GM12892 (cell line): ENCODE measurements at regions not wholly inside any gene's neighbourhood (a gene's known extent, or its start where the extent isn't known, plus 50 kb on each side); places are given as distances from the start of the nearest gene placed in this dataset.

Experiments used
- DNase-seq: peaks from one replicate; pipeline ENCODE4 v3.0.0; 2011; ENCODE audit not compliant: insufficient read length
- FAIRE-seq: peaks from 2 replicates; lab custom pipeline; 2011; peaks lifted over from hg19 to GRCh38; lab: Jason Lieb, UNC
- POLR2A ChIP-seq: IDR thresholded peaks from 2 replicates; pipeline ENCODE4 v1.6.1; 2011; ENCODE audit warnings: low read depth, low read length, control low read depth
- POLR2AphosphoS5 ChIP-seq: IDR thresholded peaks from 2 replicates; pipeline ENCODE4 v1.6.1; 2011; ENCODE audit warnings: low read depth, low read length, control low read depth
- TAF1 ChIP-seq: IDR thresholded peaks from 2 replicates; pipeline ENCODE4 v1.6.1; 2011; ENCODE audit warnings: low read depth, mild to moderate bottlenecking, control low read depth, low read length, borderline replicate concordance

GRCh38 chr9:107721705-107722245, 232.2 kb upstream of the KLF4 start:
- TF ChIP-seq TAF1: no peak
- TF ChIP-seq POLR2AphosphoS5: no peak
- no peak for TF ChIP-seq POLR2A

DNA sequence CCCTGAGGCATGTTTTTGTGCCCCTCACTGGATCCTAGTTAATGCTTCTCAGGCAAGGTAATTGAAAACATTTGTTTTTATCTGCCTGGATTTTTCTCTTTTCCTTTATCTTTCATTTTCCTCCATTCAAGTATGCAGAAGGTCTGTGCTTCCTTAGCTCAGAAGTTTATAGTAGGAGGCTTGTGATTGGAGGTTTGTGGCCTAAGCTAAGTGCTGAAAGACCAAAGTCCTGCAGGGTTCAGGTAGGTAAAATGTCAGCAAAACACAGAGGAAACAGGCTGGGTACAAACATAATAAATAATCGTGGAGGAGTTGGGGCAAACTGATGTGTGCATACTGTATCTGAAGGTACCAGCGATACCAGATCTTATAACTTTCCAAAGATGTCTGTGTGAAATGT, 230.9 kb upstream of the KLF4 start:
- no peak for TF ChIP-seq POLR2A
- no peak for TF ChIP-seq POLR2AphosphoS5
- TF ChIP-seq TAF1: no peak
- FAIRE-seq (no peak), DNase-seq (no peak)

More at GRCh38 chr9:107721705-107722245, 232.2 kb upstream of the KLF4 start:
- no peak for DNase-seq
- FAIRE-seq: no peak

- TF ChIP-seq TAF1 (no peak), POLR2AphosphoS5 (no peak), POLR2A (no peak)
- FAIRE-seq: no peak
- DNase-seq: no peak
Measured at GRCh38 chr9:107717529-107718314, 228.2 kb upstream of the KLF4 start.

DNA sequence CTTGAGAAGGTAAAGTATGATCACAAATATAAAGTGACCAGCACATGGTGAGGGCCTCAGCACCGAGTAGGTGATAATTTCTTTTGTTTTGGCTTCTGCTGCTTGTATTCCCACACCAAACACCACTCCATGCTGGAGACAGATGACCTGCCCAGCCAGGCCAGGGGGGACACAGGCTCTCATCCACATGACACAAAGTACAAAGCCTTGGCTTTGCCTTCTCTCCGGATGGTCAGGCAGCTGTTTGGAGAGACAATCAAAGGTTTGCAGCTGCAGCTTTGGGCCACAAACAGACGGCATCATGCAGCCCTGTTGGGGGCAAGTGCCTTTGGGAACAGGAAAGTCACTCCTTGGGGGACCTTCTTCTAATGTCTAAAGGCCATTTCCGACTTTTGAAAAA, 226.2 kb upstream of the KLF4 start:
- FAIRE-seq (no peak), DNase-seq (no peak)
- no peak for TF ChIP-seq POLR2A
- TF ChIP-seq POLR2AphosphoS5: no peak
- TF ChIP-seq TAF1: no peak

GRCh38 chr9:107713470-107713869, 223.9 kb upstream of the KLF4 start:
- no peak for FAIRE-seq
- TF ChIP-seq TAF1: no peak
- TF ChIP-seq POLR2AphosphoS5: no peak
- TF ChIP-seq POLR2A: no peak
- DNase-seq: no peak

DNA sequence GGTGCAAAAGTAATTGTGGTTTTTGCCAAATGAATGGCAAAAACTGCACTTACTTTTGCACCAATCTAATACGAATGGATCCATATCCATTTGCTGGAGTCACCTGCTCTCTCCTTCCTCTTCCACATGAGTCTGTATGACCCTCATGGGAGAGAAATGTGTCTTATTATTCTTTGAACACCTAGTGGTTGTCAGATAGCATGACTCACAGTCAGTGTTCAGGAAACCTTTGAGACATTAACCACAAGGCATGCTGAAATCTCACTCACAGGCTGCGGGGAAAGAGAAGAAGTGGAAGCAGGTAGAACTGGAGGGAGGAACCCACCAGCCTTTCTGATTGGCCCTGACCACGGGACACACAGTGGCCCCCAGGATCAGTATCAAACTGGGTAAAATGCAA, 222.8 kb upstream of the KLF4 start:
- DNase-seq: no peak
- TF ChIP-seq POLR2AphosphoS5 (no peak), TAF1 (no peak), POLR2A (no peak)
- no peak for FAIRE-seq

DNA sequence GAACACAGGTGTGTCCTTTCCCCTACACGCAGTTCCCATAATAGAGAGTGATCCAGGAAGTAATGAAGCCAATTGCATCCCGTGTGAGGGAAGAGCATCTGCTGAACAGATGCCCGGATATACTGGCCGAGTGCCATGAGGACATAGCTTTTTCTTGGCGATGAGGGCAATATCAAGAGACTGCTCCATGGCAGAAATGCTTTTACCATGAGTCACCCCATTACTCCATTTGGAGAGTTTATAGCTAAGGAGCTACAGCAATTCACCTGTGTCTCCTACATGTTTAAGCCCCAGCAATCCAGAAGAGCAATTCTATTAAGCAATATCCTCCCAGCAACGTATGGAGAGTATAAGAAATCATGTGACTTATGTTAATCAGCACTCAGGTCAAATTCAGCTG, 222.0 kb upstream of the KLF4 start:
- no peak for DNase-seq
- no peak for FAIRE-seq
- TF ChIP-seq POLR2AphosphoS5 (no peak), POLR2A (no peak), TAF1 (no peak)

DNA sequence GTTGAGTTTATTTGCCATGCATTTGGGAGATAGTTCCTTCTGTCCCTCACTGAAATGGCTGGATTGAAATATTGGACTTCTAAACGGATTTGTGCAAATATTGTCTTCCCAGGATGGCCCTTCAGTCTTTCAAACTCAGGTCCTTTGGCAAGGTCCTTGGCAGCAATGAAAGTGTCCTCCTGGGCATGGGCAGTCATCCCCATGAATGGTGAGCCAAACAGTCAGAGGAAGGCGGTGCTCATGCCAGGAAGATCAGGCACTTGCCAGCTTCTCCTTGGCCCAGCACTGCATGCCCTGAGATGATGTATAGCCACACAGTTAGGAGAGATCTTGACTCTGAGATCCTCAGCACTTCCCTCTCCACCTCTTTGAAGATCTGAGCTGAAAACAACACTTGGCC, 221.4 kb upstream of the KLF4 start:
- no peak for FAIRE-seq
- no peak for TF ChIP-seq POLR2AphosphoS5
- no peak for TF ChIP-seq POLR2A
- no peak for TF ChIP-seq TAF1
- no peak for DNase-seq

- FAIRE-seq: no peak
- no peak for DNase-seq
- TF ChIP-seq TAF1: no peak
- TF ChIP-seq POLR2AphosphoS5: no peak
- no peak for TF ChIP-seq POLR2A
Measured at GRCh38 chr9:107710546-107710945, 221.0 kb upstream of the KLF4 start.

GRCh38 chr9:107708791-107709190, 219.2 kb upstream of the KLF4 start:
- TF ChIP-seq POLR2AphosphoS5 (no peak), TAF1 (no peak), POLR2A (no peak)
- FAIRE-seq (no peak), DNase-seq (no peak)

- TF ChIP-seq TAF1 (no peak), POLR2AphosphoS5 (no peak), POLR2A (no peak)
- DNase-seq: no peak
- no peak for FAIRE-seq
Measured at GRCh38 chr9:107707915-107708441, 218.4 kb upstream of the KLF4 start.

DNA sequence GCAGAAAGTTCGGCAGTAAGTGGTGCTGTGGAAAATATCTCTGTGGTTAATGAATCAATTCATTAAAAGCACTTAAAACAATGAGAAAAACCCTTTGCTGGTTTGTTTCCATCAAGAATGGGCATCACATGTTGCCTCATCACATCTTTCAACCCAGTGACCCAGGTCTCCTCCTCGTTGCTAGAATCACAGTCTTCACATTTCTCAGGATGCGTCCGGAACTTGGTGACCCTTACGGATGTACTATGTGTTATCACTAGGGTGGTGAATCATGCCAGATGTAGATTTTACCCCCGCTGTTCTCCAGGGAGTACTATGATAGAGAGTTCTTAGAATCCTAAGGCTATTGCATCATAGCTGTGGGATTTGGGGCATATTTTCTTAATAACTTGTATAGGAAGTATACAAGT, 217.9 kb upstream of the KLF4 start:
- FAIRE-seq: no peak
- no peak for DNase-seq
- no peak for TF ChIP-seq TAF1

- TF ChIP-seq POLR2A (no peak), TAF1 (no peak), POLR2AphosphoS5 (no peak)
- DNase-seq (no peak), FAIRE-seq (no peak)
Measured at GRCh38 chr9:107706701-107707427, 217.3 kb upstream of the KLF4 start.

DNA sequence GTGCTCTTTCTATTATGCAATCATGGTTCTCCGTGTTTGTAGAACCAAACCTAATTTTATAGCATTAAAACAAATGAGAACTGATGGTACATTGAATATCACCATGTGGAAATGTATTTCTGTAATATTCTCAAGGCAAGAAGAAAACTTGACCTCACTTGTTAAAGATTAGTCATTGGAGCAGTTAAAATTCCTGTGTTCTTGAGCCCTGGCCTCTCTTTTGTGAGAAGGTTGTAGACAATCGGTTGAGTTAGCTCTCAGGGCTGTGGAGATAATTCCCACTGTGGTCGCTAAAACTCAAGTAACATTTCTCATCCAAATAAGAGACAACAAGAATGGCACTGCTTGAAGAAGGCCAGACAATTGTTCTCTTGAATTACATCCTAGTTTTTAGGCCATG, 216.0 kb upstream of the KLF4 start:
- no peak for TF ChIP-seq TAF1
- TF ChIP-seq POLR2AphosphoS5: no peak
- TF ChIP-seq POLR2A: no peak
- FAIRE-seq: no peak
- DNase-seq: no peak
